Neural progenitor cell (in vitro differentiated cells): ENCODE measurements at regions not wholly inside any gene's neighbourhood (a gene's known extent, or its start where the extent isn't known, plus 50 kb on each side); places are given as distances from the start of the nearest gene placed in this dataset.

Experiments
- DNase-seq: peaks from one replicate; pipeline ENCODE4 v3.0.0-alpha.2; 2016; ENCODE audit warnings: low spot score
- H2AFZ ChIP-seq: fragments of 200-600 bp; sonication (generic); replicated peaks from 2 replicates; pipeline ENCODE4 v1.6.1; 2016; ENCODE audit warnings: antibody characterized with exemption
- H3F3A ChIP-seq: fragments of 200-600 bp; sonication (generic); 2 replicates; pipeline ENCODE4 v1.6.1; 2016; ENCODE audit warnings: antibody characterized with exemption, low read depth
- H3K27ac ChIP-seq: fragments of 200-600 bp; sonication (generic); 2 replicates; pipeline ENCODE4 v1.5.1; 2016; ENCODE audit warnings: mild to moderate bottlenecking
- H3K27me3 ChIP-seq: fragments of 200-600 bp; sonication (generic); 2 replicates; pipeline ENCODE4 v1.6.1; 2016; ENCODE audit warnings: mild to moderate bottlenecking, moderate library complexity
- H3K36me3 ChIP-seq: fragments of 200-600 bp; sonication (generic); 2 replicates; pipeline ENCODE4 v1.5.1; 2016
- H3K4me1 ChIP-seq: fragments of 200-600 bp; sonication (generic); 2 replicates; pipeline ENCODE4 v1.6.1; 2016; ENCODE audit warnings: mixed run types
- H3K4me2 ChIP-seq: fragments of 200-600 bp; sonication (generic); 2 replicates; pipeline ENCODE4 v1.6.1; 2016
- H3K4me3 ChIP-seq: fragments of 200-600 bp; sonication (generic); 2 replicates; pipeline ENCODE4 v1.5.1; 2016
- H3K79me2 ChIP-seq: fragments of 200-600 bp; sonication (generic); 2 replicates; pipeline ENCODE4 v1.6.1; 2016; ENCODE audit warnings: low read depth
- H3K9ac ChIP-seq: fragments of 200-600 bp; sonication (generic); 2 replicates; pipeline ENCODE4 v1.6.1; 2016
- H3K9me3 ChIP-seq: fragments of 200-600 bp; sonication (generic); 2 replicates; pipeline ENCODE4 v1.5.1; 2016; ENCODE audit warnings: low read depth
- H4K20me1 ChIP-seq: fragments of 200-600 bp; sonication (generic); 2 replicates; pipeline ENCODE4 v1.6.1; 2016; ENCODE audit warnings: low read depth
- H3K27ac Mint-ChIP-seq: 3 replicates; pipeline ENCODE4 v1.8.0; 2021; ENCODE audit warnings: mixed read lengths
- H3K27me3 Mint-ChIP-seq: 2 replicates; pipeline ENCODE4 v1.8.0; 2022; ENCODE audit warnings: low read depth, mild to moderate bottlenecking, inconsistent platforms, moderate library complexity, mixed read lengths; ENCODE audit not compliant: insufficient read depth
- H3K36me3 Mint-ChIP-seq: 3 replicates; pipeline ENCODE4 v1.8.0; 2021; ENCODE audit warnings: mixed read lengths
- H3K4me1 Mint-ChIP-seq: 3 replicates; pipeline ENCODE4 v1.8.0; 2021; ENCODE audit warnings: mixed read lengths
- H3K4me3 Mint-ChIP-seq: 3 replicates; pipeline ENCODE4 v1.8.0; 2021; ENCODE audit warnings: mild to moderate bottlenecking, moderate library complexity, mixed read lengths
- H3K9me3 Mint-ChIP-seq: 3 replicates; pipeline ENCODE4 v1.8.0; 2020; ENCODE audit warnings: mixed read lengths
- CTCF ChIP-seq: fragments of 200-600 bp; sonication (generic); IDR thresholded peaks from 2 replicates; pipeline ENCODE4 v1.5.1; 2017; ENCODE audit warnings: antibody characterized with exemption, mild to moderate bottlenecking
- EZH2 ChIP-seq: fragments of 200-600 bp; sonication (generic); IDR thresholded peaks from 2 replicates; pipeline ENCODE4 v1.6.1; 2017; ENCODE audit warnings: antibody characterized with exemption, mild to moderate bottlenecking, moderate library complexity
- EZH2phosphoT487 ChIP-seq: fragments of 200-600 bp; sonication (generic); IDR thresholded peaks from 2 replicates; pipeline ENCODE4 v1.6.1; 2017; ENCODE audit warnings: antibody characterized with exemption

GRCh38 chr2:191756761-191757160, 78.8 kb downstream of the NABP1 start:
- no peaks in the 10 kb centered on the region for H3K36me3 ChIP-seq
- H3K36me3 Mint-ChIP-seq = no peaks in the 10 kb centered on the region
- no peaks in the 10 kb centered on the region for H3K4me1 ChIP-seq
- no peak overlapping the region for H3K27ac ChIP-seq
- H3K9me3 Mint-ChIP-seq = peaks cover 2% of the 10 kb centered on the region
- no peak overlapping the region for H3K9ac ChIP-seq
- DNase-seq = no peak
- H3K4me3 ChIP-seq = no peak overlapping the region
- H3K27ac Mint-ChIP-seq = no peak overlapping the region
- H3K27me3 Mint-ChIP-seq = no peaks in the 10 kb centered on the region
- no peaks in the 10 kb centered on the region for H4K20me1 ChIP-seq
- no peak for TF ChIP-seq CTCF
- TF ChIP-seq EZH2 = no peak
- TF ChIP-seq EZH2phosphoT487 = no peak
- no peak overlapping the region for H3K4me3 Mint-ChIP-seq
- H3K79me2 ChIP-seq = no peaks in the 10 kb centered on the region
- H3K9me3 ChIP-seq = no peaks in the 10 kb centered on the region
- H2AFZ ChIP-seq = no peak overlapping the region
- H3K4me2 ChIP-seq = no peak overlapping the region
- no peaks in the 10 kb centered on the region for H3F3A ChIP-seq
- H3K27me3 ChIP-seq = no peaks in the 10 kb centered on the region
- H3K4me1 Mint-ChIP-seq = no peaks in the 10 kb centered on the region

- Histone ChIP-seq H3F3A (no peaks in the 10 kb centered on the region), H3K4me2 (no peak overlapping the region), H2AFZ (no peak overlapping the region), H3K9me3 (no peaks in the 10 kb centered on the region), H3K79me2 (no peaks in the 10 kb centered on the region), H4K20me1 (no peaks in the 10 kb centered on the region), H3K27ac (no peak overlapping the region), H3K4me1 (no peaks in the 10 kb centered on the region), H3K36me3 (no peaks in the 10 kb centered on the region), H3K27me3 (no peaks in the 10 kb centered on the region), H3K9ac (no peak overlapping the region), H3K4me3 (no peak overlapping the region)
- peaks cover 3% of the 10 kb centered on the region for H3K9me3 Mint-ChIP-seq
- H3K36me3 Mint-ChIP-seq = no peaks in the 10 kb centered on the region
- H3K4me1 Mint-ChIP-seq = no peaks in the 10 kb centered on the region
- TF ChIP-seq EZH2phosphoT487 (no peak), EZH2 (no peak), CTCF (no peak)
- H3K27me3 Mint-ChIP-seq = no peaks in the 10 kb centered on the region
- no peak for DNase-seq
- H3K27ac Mint-ChIP-seq = no peak overlapping the region
- no peak overlapping the region for H3K4me3 Mint-ChIP-seq
Measured at GRCh38 chr2:191757208-191757607, 79.3 kb downstream of the NABP1 start.

GRCh38 chr2:191758518-191759507, 80.9 kb downstream of the NABP1 start:
- Histone ChIP-seq H3K27me3 (no peaks in the 10 kb centered on the region), H3K27ac (no peak overlapping the region), H3K4me1 (no peaks in the 10 kb centered on the region), H3K79me2 (no peaks in the 10 kb centered on the region), H4K20me1 (no peaks in the 10 kb centered on the region), H3F3A (no peaks in the 10 kb centered on the region), H3K36me3 (no peaks in the 10 kb centered on the region), H2AFZ (peak overlapping the region; percentile 55), H3K4me3 (no peak overlapping the region), H3K9me3 (no peaks in the 10 kb centered on the region), H3K9ac (no peak overlapping the region), H3K4me2 (no peak overlapping the region)
- Mint-ChIP-seq H3K27me3 (no peaks in the 10 kb centered on the region), H3K4me1 (no peaks in the 10 kb centered on the region), H3K27ac (no peak overlapping the region), H3K4me3 (no peak overlapping the region), H3K36me3 (no peaks in the 10 kb centered on the region), H3K9me3 (peaks cover 3% of the 10 kb centered on the region)
- TF ChIP-seq CTCF (peak; percentile 71), EZH2 (no peak), EZH2phosphoT487 (no peak)
- DNase-seq = peak; percentile 56
